Endodermal cell (in vitro differentiated cells): ENCODE measurements at regions not wholly inside any gene's neighbourhood (a gene's known extent, or its start where the extent isn't known, plus 50 kb on each side); places are given as distances from the start of the nearest gene placed in this dataset.

Source experiments
- DNase-seq: peaks from one replicate; pipeline ENCODE4 v3.0.0-alpha.2; 2017
- H3K27ac ChIP-seq: 2 replicates; pipeline ENCODE4 v1.5.1; 2013; ENCODE audit warnings: mild to moderate bottlenecking, low read depth, low read length, moderate library complexity
- H3K27me3 ChIP-seq: 2 replicates; pipeline ENCODE4 v1.6.1; 2013; ENCODE audit warnings: mild to moderate bottlenecking, low read length, moderate library complexity; ENCODE audit not compliant: insufficient read depth, control insufficient read depth, poor library complexity, severe bottlenecking
- H3K36me3 ChIP-seq: 2 replicates; pipeline ENCODE4 v1.7.0; 2013; ENCODE audit warnings: mild to moderate bottlenecking, low read length, moderate library complexity; ENCODE audit not compliant: control insufficient read depth, insufficient read depth
- H3K4me1 ChIP-seq: one replicate; pipeline ENCODE4 v1.7.0; 2013; ENCODE audit warnings: low read length; ENCODE audit not compliant: control insufficient read depth, insufficient read depth
- H3K4me3 ChIP-seq: 2 replicates; pipeline ENCODE4 v1.5.1; 2013; ENCODE audit warnings: mild to moderate bottlenecking, low read length, moderate library complexity
- H3K9ac ChIP-seq: 2 replicates; pipeline ENCODE4 v1.6.1; 2013; ENCODE audit warnings: mild to moderate bottlenecking, low read length, moderate library complexity; ENCODE audit not compliant: poor library complexity, severe bottlenecking; ENCODE audit errors: extremely low read depth
- H3K9me3 ChIP-seq: 2 replicates; pipeline ENCODE4 v1.6.1; 2013; ENCODE audit warnings: mild to moderate bottlenecking, low read length, moderate library complexity; ENCODE audit not compliant: control insufficient read depth
- H3K27ac Mint-ChIP-seq: 2 replicates; pipeline ENCODE4 v1.8.0; 2020; ENCODE audit warnings: mixed read lengths
- H3K27me3 Mint-ChIP-seq: 2 replicates; pipeline ENCODE4 v1.8.0; 2021; ENCODE audit warnings: mild to moderate bottlenecking, mixed read lengths; ENCODE audit not compliant: insufficient read depth
- H3K36me3 Mint-ChIP-seq: 2 replicates; pipeline ENCODE4 v1.8.0; 2020; ENCODE audit warnings: low read depth, mixed read lengths
- H3K4me1 Mint-ChIP-seq: 2 replicates; pipeline ENCODE4 v1.8.0; 2020; ENCODE audit warnings: mixed read lengths
- H3K4me3 Mint-ChIP-seq: 2 replicates; pipeline ENCODE4 v1.8.0; 2020; ENCODE audit warnings: mild to moderate bottlenecking, moderate library complexity, mixed read lengths
- H3K9me3 Mint-ChIP-seq: 2 replicates; pipeline ENCODE4 v1.8.0; 2020; ENCODE audit warnings: mild to moderate bottlenecking, mixed read lengths
- WGBS, 2 experiments: methylation state at CpG; one replicate each; pipeline versions ENCODE4 v1.1.5 to v1.1.7; 2013; ENCODE audit warnings: missing lambda C conversion rate in 2 of 2, mixed read lengths in 1 of 2; ENCODE audit not compliant: insufficient coverage in 1 of 2, insufficient read length in 1 of 2; 5-methylcytosine and 5-hydroxymethylcytosine counted together
- TF ChIP-seq, protein P1 (sequence below): fragments of 200-600 bp; sonication (generic); conservative IDR thresholded peaks from 2 replicates; pipeline ENCODE4 v1.5.0; 2021; ENCODE audit warnings: antibody characterized with exemption, mild to moderate bottlenecking

DNA sequence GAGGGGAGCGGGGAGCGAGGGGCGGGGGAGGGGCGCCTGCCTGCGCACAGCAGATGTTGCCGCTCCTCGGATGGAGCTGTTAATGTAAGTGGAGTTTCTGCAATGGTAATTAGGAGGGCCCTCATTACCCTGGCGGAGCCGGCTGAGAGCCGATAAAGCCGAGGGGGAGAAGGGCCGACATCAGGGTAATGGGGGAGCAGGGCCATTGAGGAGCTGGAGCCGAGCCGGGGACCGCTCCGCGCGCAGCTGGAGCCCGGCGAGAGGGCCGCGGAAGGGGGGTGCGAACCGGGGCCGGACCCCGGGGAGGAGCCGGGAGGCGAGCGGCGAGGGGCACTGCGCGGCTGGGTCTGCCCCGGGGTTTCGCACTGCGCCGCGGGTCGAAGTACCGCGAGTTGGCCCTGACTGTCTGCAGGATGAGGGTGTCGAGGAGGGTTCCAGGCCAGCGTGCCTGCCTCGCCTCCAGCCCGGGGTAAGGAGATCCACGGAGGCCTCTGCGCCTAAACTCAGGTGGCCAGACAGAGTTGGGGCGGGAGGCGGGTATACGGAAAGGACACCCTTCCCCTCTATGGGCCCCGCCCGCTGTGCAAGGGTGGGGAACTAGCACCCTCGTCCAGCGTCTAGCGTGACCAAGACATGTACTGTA, 55.0 kb upstream of the LBX1 start:
- no peak overlapping the region for H3K9ac ChIP-seq
- Mint-ChIP-seq H3K36me3 (no peaks in the 10 kb centered on the region), H3K9me3 (no peaks in the 10 kb centered on the region), H3K27ac (no peak overlapping the region), H3K4me3 (peak overlapping the region; percentile 39), H3K4me1 (peaks cover 55% of the 10 kb centered on the region), H3K27me3 (peaks cover 79% of the 10 kb centered on the region)
- H3K4me1 ChIP-seq, result peaks cover 28% of the 10 kb centered on the region
- H3K27me3 ChIP-seq, result peaks cover 67% of the 10 kb centered on the region
- peak overlapping the region; percentile 60 for H3K4me3 ChIP-seq
- WGBS, 2 experiments, result 4 to 9% methylated on average over 18 to 54 of the region's 54 CpGs
- H3K36me3 ChIP-seq, result no peaks in the 10 kb centered on the region
- no peak overlapping the region for H3K27ac ChIP-seq
- no peaks in the 10 kb centered on the region for H3K9me3 ChIP-seq
- peak; percentile 68 for DNase-seq
- TF ChIP-seq, protein P1, sequence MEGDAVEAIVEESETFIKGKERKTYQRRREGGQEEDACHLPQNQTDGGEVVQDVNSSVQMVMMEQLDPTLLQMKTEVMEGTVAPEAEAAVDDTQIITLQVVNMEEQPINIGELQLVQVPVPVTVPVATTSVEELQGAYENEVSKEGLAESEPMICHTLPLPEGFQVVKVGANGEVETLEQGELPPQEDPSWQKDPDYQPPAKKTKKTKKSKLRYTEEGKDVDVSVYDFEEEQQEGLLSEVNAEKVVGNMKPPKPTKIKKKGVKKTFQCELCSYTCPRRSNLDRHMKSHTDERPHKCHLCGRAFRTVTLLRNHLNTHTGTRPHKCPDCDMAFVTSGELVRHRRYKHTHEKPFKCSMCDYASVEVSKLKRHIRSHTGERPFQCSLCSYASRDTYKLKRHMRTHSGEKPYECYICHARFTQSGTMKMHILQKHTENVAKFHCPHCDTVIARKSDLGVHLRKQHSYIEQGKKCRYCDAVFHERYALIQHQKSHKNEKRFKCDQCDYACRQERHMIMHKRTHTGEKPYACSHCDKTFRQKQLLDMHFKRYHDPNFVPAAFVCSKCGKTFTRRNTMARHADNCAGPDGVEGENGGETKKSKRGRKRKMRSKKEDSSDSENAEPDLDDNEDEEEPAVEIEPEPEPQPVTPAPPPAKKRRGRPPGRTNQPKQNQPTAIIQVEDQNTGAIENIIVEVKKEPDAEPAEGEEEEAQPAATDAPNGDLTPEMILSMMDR, result no peak

DNA sequence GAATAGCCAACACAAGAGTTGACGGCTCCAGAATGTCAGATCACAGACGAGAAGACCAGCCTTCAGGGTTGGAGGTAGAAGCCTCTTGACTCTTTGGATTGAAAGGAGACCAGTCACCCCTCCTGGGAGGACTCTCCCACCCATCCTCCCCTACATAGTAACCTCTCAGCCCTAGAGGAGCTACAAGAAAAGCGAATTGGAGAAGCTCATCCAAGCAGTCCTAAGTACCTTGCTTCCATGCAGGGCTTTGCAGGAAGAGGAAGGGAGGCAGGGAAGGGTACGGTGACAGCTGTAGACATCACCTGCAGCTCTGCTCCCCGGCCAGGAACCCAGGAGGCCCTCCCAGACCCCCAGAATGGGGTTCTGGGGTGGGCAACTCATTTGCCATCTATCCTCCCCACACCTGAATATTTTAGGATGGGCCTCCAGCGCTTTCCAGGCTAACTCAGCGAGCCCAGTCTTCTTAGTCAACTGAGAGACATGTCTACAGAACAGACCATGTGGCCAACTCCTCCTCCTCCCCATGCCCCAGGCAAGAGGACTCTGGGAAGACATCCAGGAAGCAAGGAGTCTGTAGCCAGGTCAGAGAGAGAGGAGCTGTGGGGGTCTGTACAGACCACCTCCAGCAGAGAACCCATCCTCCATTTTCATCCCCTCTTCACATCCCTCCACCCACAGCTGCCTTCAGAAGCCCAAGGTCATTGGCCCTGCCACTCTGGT, 55.6 kb upstream of the LBX1 start:
- Histone ChIP-seq H3K9ac (no peak overlapping the region), H3K4me1 (peaks cover 28% of the 10 kb centered on the region), H3K27me3 (peaks cover 73% of the 10 kb centered on the region), H3K36me3 (no peaks in the 10 kb centered on the region), H3K27ac (no peak overlapping the region), H3K9me3 (no peaks in the 10 kb centered on the region), H3K4me3 (no peak overlapping the region)
- Mint-ChIP-seq H3K4me1 (peaks cover 61% of the 10 kb centered on the region), H3K36me3 (no peaks in the 10 kb centered on the region), H3K9me3 (no peaks in the 10 kb centered on the region), H3K27ac (no peak overlapping the region), H3K4me3 (peak overlapping the region; percentile 39), H3K27me3 (peaks cover 86% of the 10 kb centered on the region)
- 33 to 80% methylated on average over 1 to 7 of the region's 7 CpGs for WGBS, 2 experiments
- TF ChIP-seq, protein P1, result no peak
- DNase-seq, result no peak

DNA sequence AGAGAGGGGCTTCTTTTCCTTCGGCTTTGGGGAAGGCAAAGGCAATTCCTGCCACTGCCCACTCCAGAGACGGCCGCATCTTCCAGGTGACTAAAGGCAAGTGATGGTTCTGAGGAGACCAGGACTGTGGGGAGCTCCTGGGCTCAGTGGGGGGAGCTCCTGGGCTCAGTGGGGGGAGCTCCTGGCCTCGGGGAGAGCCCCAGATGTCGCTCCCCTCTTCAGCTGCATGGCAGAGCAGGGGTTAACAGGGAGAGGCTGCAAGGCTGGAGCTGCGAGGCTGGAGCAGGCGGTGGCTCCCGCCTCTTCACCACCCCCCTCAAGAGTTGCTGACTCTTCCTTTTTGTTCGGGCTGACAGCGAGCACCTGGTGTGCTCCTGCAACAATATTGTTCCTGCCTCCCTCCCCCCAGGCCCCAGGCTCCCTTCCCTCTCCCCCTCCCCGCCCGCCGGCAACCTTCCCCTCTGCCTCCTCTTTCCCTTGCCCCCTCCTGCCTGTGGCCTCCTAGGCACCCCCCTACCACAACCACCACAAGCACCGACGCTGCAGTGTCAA, 56.3 kb upstream of the LBX1 start:
- Mint-ChIP-seq H3K27me3 (peaks cover 92% of the 10 kb centered on the region), H3K4me3 (peak overlapping the region; percentile 34), H3K9me3 (no peaks in the 10 kb centered on the region), H3K36me3 (no peaks in the 10 kb centered on the region), H3K4me1 (peaks cover 66% of the 10 kb centered on the region), H3K27ac (no peak overlapping the region)
- peaks cover 28% of the 10 kb centered on the region for H3K4me1 ChIP-seq
- WGBS, 2 experiments, result 4 to 6% methylated on average over 4 to 14 of the region's 15 CpGs
- peaks cover 80% of the 10 kb centered on the region for H3K27me3 ChIP-seq
- no peak overlapping the region for H3K27ac ChIP-seq
- TF ChIP-seq, protein P1, result no peak
- H3K9ac ChIP-seq, result no peak overlapping the region
- H3K36me3 ChIP-seq, result no peaks in the 10 kb centered on the region
- DNase-seq, result peak; percentile 83
- H3K4me3 ChIP-seq, result no peak overlapping the region
- H3K9me3 ChIP-seq, result no peaks in the 10 kb centered on the region
